Activated naive CD4-positive, alpha-beta T cell treated with anti-CD3 and anti-CD28 coated beads for 36 hours (primary cell): ENCODE measurements at regions not wholly inside any gene's neighbourhood (a gene's known extent, or its start where the extent isn't known, plus 50 kb on each side); places are given as distances from the start of the nearest gene placed in this dataset.
"Not testable (repeated sequence)": the region's sequence is repeated elsewhere in the genome, so short reads cannot be mapped to it uniquely, and the experiment has no call there.

Source experiments
- CTCF ChIA-PET: fragments of 350-600 bp; sonication (Branson Sonifier 250); formaldehyde crosslinking; loops from one replicate; lab custom pipeline; 2021; ENCODE audit warnings: antibody characterized with exemption; lab: Charles Lee
- DNase-seq: peaks from one replicate; pipeline ENCODE4 v3.0.0-alpha.2; 2020
- H3K27ac Mint-ChIP-seq: one replicate; pipeline ENCODE4 v1.8.0; 2021; ENCODE audit warnings: mild to moderate bottlenecking, mixed read lengths
- H3K27me3 Mint-ChIP-seq: one replicate; pipeline ENCODE4 v1.8.0; 2021; ENCODE audit warnings: low read depth, mixed read lengths
- H3K36me3 Mint-ChIP-seq: one replicate; pipeline ENCODE4 v1.8.0; 2021; ENCODE audit warnings: low read depth, mixed read lengths
- H3K4me1 Mint-ChIP-seq: one replicate; pipeline ENCODE4 v1.8.0; 2021; ENCODE audit warnings: low read depth, mixed read lengths
- H3K4me3 Mint-ChIP-seq: one replicate; pipeline ENCODE4 v1.8.0; 2021; ENCODE audit warnings: mild to moderate bottlenecking, moderate library complexity, mixed read lengths
- H3K9me3 Mint-ChIP-seq: one replicate; pipeline ENCODE4 v1.8.0; 2021; ENCODE audit warnings: mixed read lengths
- intact Hi-C: fragments of 100-400 bp; cut with micrococcal nuclease; formaldehyde crosslinking; loops from one replicate; pipeline ENCODE4 v1.15.1; 2023

DNA sequence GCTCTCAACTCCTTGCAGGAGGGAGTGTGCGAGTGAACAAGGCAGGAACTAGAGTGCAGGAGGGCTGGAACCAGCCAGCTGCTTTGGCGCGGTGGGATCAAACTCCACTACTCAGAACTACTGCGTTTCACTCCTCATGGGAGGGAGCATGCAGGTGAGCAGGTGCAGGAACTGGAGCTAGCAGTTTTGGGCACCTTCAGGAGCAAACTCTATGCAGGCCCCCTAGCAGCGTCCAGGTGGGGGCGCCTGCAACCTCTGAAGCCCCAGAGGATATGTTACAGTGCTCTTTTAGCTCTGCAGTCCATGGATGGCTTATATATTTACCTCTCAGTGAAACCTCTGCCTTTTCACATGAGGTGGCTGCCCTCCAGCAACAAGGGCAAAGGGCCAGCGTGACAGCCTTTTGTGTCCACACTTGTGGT, 1303.4 kb downstream of the PCDH9 start:
- CTCF ChIA-PET: no interaction called here
- Mint-ChIP-seq H3K4me3 (no peak overlapping the region), H3K27me3 (no peaks in the 10 kb centered on the region), H3K36me3 (no peaks in the 10 kb centered on the region), H3K4me1 (no peaks in the 10 kb centered on the region), H3K27ac (no peak overlapping the region), H3K9me3 (no peaks in the 10 kb centered on the region)
- no peak for DNase-seq
- intact Hi-C loops: no loop called here

DNA sequence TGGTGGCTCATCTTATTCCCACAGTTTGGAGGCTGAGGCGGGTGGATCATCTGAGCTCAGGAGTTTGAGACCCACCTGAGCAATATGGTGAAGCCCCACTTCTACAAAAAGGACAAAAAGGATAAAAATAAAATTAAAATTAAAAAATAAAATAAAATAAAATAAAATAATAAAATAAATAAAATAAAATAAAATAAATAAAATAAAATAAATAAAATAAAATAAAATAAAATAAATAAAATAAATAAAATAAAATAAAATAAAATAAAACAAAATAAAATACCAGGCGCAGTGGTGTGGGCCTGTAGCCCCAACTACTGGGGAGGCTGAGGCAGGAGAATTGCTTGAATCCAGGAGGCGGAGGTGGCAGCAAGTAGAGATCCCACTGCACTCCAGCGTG, 1307.3 kb downstream of the PCDH9 start:
- DNase-seq, H3K36me3 Mint-ChIP-seq, H3K27me3 Mint-ChIP-seq, H3K4me3 Mint-ChIP-seq, H3K9me3 Mint-ChIP-seq, H3K27ac Mint-ChIP-seq, intact Hi-C loops, H3K4me1 Mint-ChIP-seq, CTCF ChIA-PET: not testable (repeated sequence)

DNA sequence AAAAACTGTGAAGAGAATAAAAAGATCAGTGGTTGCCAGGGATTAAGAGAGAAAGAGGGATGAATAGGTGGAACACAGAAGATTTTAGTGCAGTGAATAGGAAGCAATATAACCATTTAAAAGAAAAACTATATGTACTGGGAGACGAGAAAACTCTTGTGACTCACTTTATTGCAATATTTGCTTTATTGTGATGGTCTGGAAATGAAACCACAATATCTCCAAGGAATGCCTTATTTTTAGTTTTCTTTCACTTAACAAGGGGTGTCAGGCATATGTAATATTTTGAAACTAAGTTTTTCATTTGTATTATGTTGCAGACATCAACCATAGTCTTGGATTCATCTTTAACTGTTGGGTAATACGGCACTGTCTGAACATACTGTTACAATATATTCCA, 1308.2 kb downstream of the PCDH9 start:
- Mint-ChIP-seq H3K27me3 (no peaks in the 10 kb centered on the region), H3K36me3 (no peaks in the 10 kb centered on the region)

DNA sequence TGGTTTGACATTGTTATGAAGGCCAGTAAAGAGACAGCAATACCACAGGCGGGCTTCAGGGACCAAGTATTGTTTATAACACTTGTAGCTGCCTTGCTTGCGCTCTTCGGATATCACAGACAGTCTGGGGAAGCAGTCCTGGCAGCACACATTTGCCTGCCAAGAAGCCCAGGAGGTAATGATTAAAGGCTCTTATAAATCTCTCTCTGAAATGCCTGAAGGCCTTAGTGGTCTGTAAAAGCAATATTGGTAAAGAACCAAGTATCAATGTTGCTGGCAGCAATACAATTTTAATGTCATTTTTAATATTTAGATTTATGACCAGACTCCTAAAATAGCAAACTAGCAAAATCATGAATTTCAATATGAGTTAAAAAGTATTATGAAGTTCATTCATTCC, 1312.4 kb downstream of the PCDH9 start:
- CTCF ChIA-PET: no interaction called here
- intact Hi-C loops: no loop called here
- H3K27me3 Mint-ChIP-seq: no peaks in the 10 kb centered on the region
- no peaks in the 10 kb centered on the region for H3K4me1 Mint-ChIP-seq
- no peaks in the 10 kb centered on the region for H3K36me3 Mint-ChIP-seq
- DNase-seq: no peak
- no peaks in the 10 kb centered on the region for H3K9me3 Mint-ChIP-seq
- H3K4me3 Mint-ChIP-seq: no peak overlapping the region
- H3K27ac Mint-ChIP-seq: no peak overlapping the region

More for the DNA sequence above, 1308.2 kb downstream of the PCDH9 start:
- Mint-ChIP-seq H3K27ac (no peak overlapping the region), H3K4me3 (no peak overlapping the region), H3K9me3 (no peaks in the 10 kb centered on the region), H3K4me1 (no peaks in the 10 kb centered on the region)
- DNase-seq: no peak
- CTCF ChIA-PET: no interaction called here
- intact Hi-C loops: no loop called here

DNA sequence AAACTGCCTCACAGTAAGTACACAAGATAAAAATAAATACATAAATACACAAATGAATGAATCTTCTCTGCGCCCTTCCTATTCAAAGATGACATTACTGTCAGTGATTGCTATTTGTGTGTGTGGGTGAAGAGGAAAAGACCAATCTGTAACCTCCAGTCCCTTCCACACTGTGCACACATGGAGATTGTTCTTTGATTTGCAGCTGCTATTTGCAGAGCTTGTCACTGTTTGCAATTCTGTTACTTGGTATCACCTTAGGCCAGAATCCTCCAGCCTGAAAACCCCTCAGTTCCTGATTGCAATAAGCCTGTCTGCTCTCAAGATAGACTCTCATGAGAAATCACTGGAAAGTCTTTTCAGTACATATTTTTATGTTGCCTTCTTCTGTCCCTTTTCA, 1314.9 kb downstream of the PCDH9 start:
- Mint-ChIP-seq H3K27ac (no peak overlapping the region), H3K9me3 (no peaks in the 10 kb centered on the region), H3K36me3 (no peaks in the 10 kb centered on the region), H3K27me3 (no peaks in the 10 kb centered on the region), H3K4me1 (no peaks in the 10 kb centered on the region), H3K4me3 (no peak overlapping the region)
- CTCF ChIA-PET: no interaction called here
- no peak for DNase-seq
- intact Hi-C loops: no loop called here

DNA sequence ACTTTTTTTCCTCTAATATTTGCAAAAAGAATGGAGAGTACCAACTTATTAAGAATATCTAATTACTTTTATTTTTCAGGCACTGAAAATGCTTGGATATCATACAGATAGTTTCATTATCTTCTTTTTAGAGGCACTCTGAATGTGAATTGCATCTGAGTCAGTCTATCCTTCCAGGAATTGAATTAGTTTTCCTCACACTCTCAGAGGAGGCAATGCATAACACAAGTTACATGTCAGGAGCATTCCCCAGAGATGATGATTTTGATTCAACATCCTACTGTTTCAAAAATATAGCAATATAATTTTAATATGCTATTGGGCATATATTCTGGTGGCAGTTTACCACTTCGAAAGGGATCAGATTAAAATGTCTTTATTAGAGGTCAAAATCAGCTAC, 1315.4 kb downstream of the PCDH9 start:
- CTCF ChIA-PET: no interaction called here
- DNase-seq: no peak
- Mint-ChIP-seq H3K27ac (no peak overlapping the region), H3K27me3 (no peaks in the 10 kb centered on the region), H3K4me3 (no peak overlapping the region), H3K9me3 (no peaks in the 10 kb centered on the region), H3K36me3 (no peaks in the 10 kb centered on the region), H3K4me1 (no peaks in the 10 kb centered on the region)
- intact Hi-C loops: no loop called here

DNA sequence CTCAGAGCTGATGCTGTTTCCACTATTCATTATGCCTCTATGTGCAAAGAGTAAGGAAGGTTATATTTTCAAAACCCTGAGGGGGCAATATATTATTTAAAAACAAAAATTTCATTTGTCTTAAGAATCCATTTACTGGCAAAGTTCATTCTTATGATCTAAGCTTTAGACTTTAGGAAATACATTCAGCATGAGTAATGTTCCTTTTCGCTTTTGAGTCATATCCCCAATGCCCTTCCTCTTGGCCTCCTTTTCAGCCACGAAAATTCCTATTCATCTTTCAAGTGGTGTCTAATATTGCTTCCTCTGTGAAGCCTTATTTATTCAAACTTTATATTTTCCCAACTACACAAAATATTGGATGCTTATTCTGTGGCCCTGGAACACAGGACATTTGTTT, 1317.0 kb downstream of the PCDH9 start:
- H3K9me3 Mint-ChIP-seq: peaks cover 8% of the 10 kb centered on the region
- no peak overlapping the region for H3K27ac Mint-ChIP-seq
- CTCF ChIA-PET: no interaction called here
- no peaks in the 10 kb centered on the region for H3K4me1 Mint-ChIP-seq
- no peaks in the 10 kb centered on the region for H3K36me3 Mint-ChIP-seq
- H3K27me3 Mint-ChIP-seq: no peaks in the 10 kb centered on the region
- H3K4me3 Mint-ChIP-seq: no peak overlapping the region
- intact Hi-C loops: no loop called here
- DNase-seq: no peak

DNA sequence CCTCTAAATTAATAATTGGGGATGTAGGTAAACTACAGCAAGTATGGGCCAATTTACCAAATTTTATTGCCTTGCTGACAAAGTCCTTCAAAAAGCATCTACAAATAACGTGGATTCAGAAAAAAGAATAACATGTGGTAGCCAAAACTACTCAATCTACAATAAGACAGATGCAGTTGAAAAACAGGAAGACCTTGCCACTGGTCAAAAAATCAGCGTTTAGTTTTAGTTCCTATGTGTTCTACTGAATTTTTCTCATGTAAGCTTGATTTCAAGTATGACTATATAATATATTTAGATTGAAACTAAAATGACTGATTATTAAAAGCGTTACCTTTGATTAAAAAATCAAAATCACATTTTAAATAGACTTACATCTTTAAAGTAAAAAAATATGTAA, 1317.6 kb downstream of the PCDH9 start:
- no peak for DNase-seq
- CTCF ChIA-PET: no interaction called here
- intact Hi-C loops: no loop called here
- H3K27me3 Mint-ChIP-seq: no peaks in the 10 kb centered on the region
- H3K4me1 Mint-ChIP-seq: no peaks in the 10 kb centered on the region
- peaks cover 11% of the 10 kb centered on the region for H3K9me3 Mint-ChIP-seq
- H3K27ac Mint-ChIP-seq: no peak overlapping the region
- no peaks in the 10 kb centered on the region for H3K36me3 Mint-ChIP-seq
- H3K4me3 Mint-ChIP-seq: no peak overlapping the region

DNA sequence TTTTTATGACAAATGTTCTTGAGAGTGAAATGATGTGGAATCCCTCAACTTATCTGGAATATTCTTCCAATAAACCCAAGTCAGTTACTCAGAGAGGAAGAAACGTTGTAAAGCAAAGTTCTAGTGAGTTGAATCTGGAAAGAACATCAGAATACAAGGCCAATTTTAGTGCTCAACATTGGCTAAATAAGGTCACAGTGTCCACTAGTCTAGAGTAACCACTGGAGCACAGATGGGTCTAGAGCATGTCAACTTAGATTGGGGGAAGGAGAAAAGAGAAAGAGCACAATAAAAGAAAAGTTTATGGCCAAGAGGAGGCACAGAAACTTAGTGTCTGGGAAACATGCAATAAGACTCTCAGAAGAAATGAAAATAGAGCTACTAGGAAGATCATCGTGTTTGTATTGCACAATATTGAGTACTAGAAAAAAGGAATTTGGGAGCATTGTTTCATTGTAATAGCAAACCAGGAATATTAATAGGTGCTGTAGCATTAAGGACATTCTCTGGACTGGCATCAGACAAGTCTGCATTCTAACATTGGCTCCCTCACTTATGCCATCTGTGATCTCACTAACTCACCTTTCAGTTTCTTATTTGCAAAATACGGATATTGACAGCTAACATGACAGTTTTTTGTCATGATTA, 1318.5 kb downstream of the PCDH9 start:
- no peak overlapping the region for H3K27ac Mint-ChIP-seq

DNA sequence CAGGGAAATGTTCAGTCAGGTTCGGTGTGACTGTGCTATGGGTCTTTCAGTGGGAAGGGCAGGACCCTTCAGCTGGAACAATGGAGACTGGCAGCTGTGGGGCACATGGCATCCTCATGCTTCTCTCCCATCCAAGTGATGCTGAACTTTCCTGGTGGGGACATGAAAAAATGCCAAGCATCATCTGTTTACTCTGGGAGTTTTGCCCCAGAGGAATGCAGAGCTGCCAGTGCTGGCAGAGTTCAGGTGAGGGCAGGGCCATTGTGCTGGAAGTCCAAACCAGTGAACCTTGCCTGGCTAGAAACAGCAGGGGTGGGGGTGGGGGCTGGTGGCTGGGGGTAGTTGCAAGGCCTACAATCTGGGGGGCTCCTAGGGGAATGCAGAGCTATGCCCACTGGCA, 1320.6 kb downstream of the PCDH9 start:
- intact Hi-C loops: no loop called here
- CTCF ChIA-PET: no interaction called here
- Mint-ChIP-seq H3K27me3 (no peaks in the 10 kb centered on the region), H3K4me1 (no peaks in the 10 kb centered on the region), H3K9me3 (peaks cover 12% of the 10 kb centered on the region), H3K36me3 (no peaks in the 10 kb centered on the region), H3K4me3 (no peak overlapping the region), H3K27ac (no peak overlapping the region)
- DNase-seq: no peak

More for the DNA sequence above, 1318.5 kb downstream of the PCDH9 start:
- no peak for DNase-seq
- H3K4me3 Mint-ChIP-seq: no peak overlapping the region
- CTCF ChIA-PET: no interaction called here
- H3K4me1 Mint-ChIP-seq: no peaks in the 10 kb centered on the region
- H3K27me3 Mint-ChIP-seq: no peaks in the 10 kb centered on the region
- H3K36me3 Mint-ChIP-seq: no peaks in the 10 kb centered on the region
- intact Hi-C loops: no loop called here
- H3K9me3 Mint-ChIP-seq: peaks cover 11% of the 10 kb centered on the region

DNA sequence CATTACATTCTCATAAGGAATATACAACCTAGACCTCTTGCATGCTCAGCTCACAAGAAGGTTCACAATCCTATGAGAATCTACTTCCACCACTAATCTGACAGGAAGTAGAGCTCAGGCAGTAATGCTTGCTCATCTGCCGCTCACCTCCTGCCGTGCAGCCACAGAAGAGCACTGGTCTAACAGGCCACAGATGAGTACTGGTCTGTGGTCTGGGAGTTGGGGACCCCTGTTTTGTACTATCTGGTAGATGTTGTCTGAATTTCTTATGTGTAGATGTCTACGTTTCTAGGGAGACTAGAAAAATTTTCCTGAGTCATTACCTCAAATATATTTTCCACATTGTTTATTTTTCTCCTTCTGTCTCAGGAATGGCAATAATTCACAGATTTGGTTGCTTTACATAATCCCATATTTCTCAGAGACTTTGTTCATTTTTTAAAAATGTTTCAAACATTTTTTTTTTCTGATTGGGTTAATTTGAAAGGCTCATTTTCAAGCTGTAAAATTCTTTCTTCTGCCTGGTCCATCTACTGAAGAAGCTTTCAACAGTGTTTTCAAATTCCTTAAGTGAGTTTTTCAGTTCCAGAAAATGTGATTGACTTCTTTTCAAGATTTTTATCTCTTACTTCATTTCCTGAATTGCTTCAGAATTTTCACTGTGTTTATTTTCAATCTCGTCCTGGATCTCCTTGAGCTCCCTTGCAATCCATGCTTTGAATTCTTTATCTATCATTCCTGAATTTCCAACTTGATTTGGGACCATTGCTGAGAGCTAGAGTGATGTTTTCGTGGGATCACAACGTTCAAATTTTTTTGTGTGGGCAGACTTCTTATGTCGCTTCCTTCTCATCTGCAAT, 1322.2 kb downstream of the PCDH9 start:
- Mint-ChIP-seq H3K27me3 (no peaks in the 10 kb centered on the region), H3K4me1 (no peaks in the 10 kb centered on the region), H3K9me3 (peaks cover 12% of the 10 kb centered on the region), H3K4me3 (no peak overlapping the region), H3K27ac (no peak overlapping the region), H3K36me3 (no peaks in the 10 kb centered on the region)
- no peak for DNase-seq
- CTCF ChIA-PET: no interaction called here
- intact Hi-C loops: no loop called here

DNA sequence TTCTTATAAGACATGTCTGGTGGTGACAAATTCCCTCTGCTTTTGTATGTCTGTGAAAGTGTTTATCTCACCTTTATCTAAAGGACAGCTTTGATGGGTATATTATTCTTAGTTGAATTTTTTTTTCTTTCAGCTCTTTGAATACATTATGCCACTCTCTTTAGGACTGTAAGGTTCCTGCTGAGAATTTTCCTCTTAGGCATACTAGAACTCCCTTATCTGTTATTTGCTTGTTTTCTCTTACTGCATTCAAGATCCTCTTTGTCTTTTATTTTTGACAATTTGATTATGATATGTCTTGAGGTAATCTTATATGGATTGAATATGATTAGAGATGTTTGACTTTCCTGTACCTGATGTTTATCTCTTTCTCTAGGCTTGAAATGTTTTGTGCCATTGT, 1328.4 kb downstream of the PCDH9 start:
- no peaks in the 10 kb centered on the region for H3K36me3 Mint-ChIP-seq
- CTCF ChIA-PET: no interaction called here
- peaks cover 12% of the 10 kb centered on the region for H3K9me3 Mint-ChIP-seq
- no peaks in the 10 kb centered on the region for H3K4me1 Mint-ChIP-seq
- intact Hi-C loops: no loop called here
- H3K27me3 Mint-ChIP-seq: no peaks in the 10 kb centered on the region
- no peak overlapping the region for H3K4me3 Mint-ChIP-seq
- H3K27ac Mint-ChIP-seq: no peak overlapping the region
- no peak for DNase-seq

DNA sequence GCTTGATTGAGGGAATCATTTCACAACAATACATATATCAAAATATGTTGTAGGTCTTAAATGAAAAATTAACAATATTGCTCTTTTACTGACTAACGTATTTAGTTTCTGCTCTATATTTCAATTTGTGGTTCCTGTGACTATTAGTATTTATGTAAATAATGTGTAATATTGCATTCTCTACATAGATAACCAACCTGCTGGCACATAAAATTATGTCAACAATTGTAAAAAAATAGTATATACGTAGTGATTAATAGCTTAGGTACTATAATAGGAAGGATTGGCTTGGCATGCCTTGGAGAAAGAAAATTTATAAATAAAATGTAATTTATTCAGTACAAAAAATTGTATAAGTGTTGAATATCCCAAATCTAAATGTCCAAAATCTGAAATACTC, 1336.1 kb downstream of the PCDH9 start:
- Mint-ChIP-seq H3K9me3 (no peaks in the 10 kb centered on the region), H3K4me3 (no peak overlapping the region), H3K4me1 (no peaks in the 10 kb centered on the region), H3K27me3 (no peaks in the 10 kb centered on the region), H3K36me3 (no peaks in the 10 kb centered on the region), H3K27ac (no peak overlapping the region)
- intact Hi-C loops: no loop called here
- CTCF ChIA-PET: no interaction called here
- DNase-seq: no peak
